SK-N-SH treated with all-trans-retinoic acid at 6 μM for 48 hours (cell line): ENCODE measurements at regions not wholly inside any gene's neighbourhood (a gene's known extent, or its start where the extent isn't known, plus 50 kb on each side); places are given as distances from the start of the nearest gene placed in this dataset.
"Not testable (repeated sequence)": the region's sequence is repeated elsewhere in the genome, so short reads cannot be mapped to it uniquely, and the experiment has no call there.

Experiments used
- ATAC-seq: fragments of 200-7000 bp; cut with Tn5 transposase; 3 replicates; pipeline ENCODE4 v1.9.1; 2020; ENCODE audit warnings: mild to moderate bottlenecking, moderate library complexity
- ARNTL ChIP-seq: fragments of 450-650 bp; formaldehyde crosslinking; IDR thresholded peaks from 2 replicates; pipeline ENCODE4 v1.5.0; 2020; ENCODE audit warnings: low read depth, mild to moderate bottlenecking, moderate library complexity, borderline replicate concordance
- BACH2 ChIP-seq: fragments of 250-450 bp; sonication (Bioruptor Pico); IDR thresholded peaks from 2 replicates; pipeline ENCODE4 v1.9.0; 2021; ENCODE audit warnings: mild to moderate bottlenecking, borderline replicate concordance
- CREB5 ChIP-seq: fragments of 250-450 bp; sonication (Bioruptor Pico); IDR thresholded peaks from 2 replicates; pipeline ENCODE4 v1.5.1; 2020; ENCODE audit warnings: low read depth, mild to moderate bottlenecking, moderate library complexity
- CSDC2 ChIP-seq: fragments of 250-450 bp; sonication (Bioruptor Pico); IDR thresholded peaks from 2 replicates; pipeline ENCODE4 v1.5.0; 2020; ENCODE audit warnings: mild to moderate bottlenecking, moderate library complexity
- CSRNP3 ChIP-seq: fragments of 250-450 bp; sonication (Bioruptor Pico); IDR thresholded peaks from 2 replicates; pipeline ENCODE4 v1.5.1; 2021; ENCODE audit warnings: mild to moderate bottlenecking, moderate library complexity
- ESRRG ChIP-seq: fragments of 250-450 bp; sonication (Bioruptor Pico); IDR thresholded peaks from 2 replicates; pipeline ENCODE4 v1.6.1; 2021; ENCODE audit warnings: mild to moderate bottlenecking
- GLIS3 ChIP-seq: fragments of 250-450 bp; sonication (Bioruptor Pico); IDR thresholded peaks from 2 replicates; pipeline ENCODE4 v1.5.0; 2020; ENCODE audit warnings: mild to moderate bottlenecking, moderate library complexity
- ISL1 ChIP-seq: fragments of 250-450 bp; sonication (Bioruptor Pico); IDR thresholded peaks from 2 replicates; pipeline ENCODE4 v2.1.2; 2022; ENCODE audit warnings: mild to moderate bottlenecking, moderate library complexity
- OSR1 ChIP-seq: fragments of 250-450 bp; sonication (Bioruptor Pico); IDR thresholded peaks from 2 replicates; pipeline ENCODE4 v1.8.0; 2022; ENCODE audit warnings: moderate library complexity, mild to moderate bottlenecking, inconsistent platforms
- PATZ1 ChIP-seq: fragments of 250-450 bp; sonication (Bioruptor Pico); IDR thresholded peaks from 2 replicates; pipeline ENCODE4 v1.8.0; 2020; ENCODE audit warnings: mild to moderate bottlenecking, moderate library complexity, borderline replicate concordance
- POU6F1 ChIP-seq: fragments of 250-450 bp; sonication (Bioruptor Pico); IDR thresholded peaks from 2 replicates; pipeline ENCODE4 v1.8.0; 2021; ENCODE audit warnings: low read depth, mild to moderate bottlenecking, moderate library complexity, borderline replicate concordance
- PPARA ChIP-seq: fragments of 250-450 bp; sonication (Bioruptor Pico); IDR thresholded peaks from 2 replicates; pipeline ENCODE4 v1.5.0; 2020; ENCODE audit warnings: mild to moderate bottlenecking, borderline replicate concordance
- RARB ChIP-seq: fragments of 250-450 bp; sonication (Bioruptor Pico); IDR thresholded peaks from 2 replicates; pipeline ENCODE4 v1.8.0; 2021; ENCODE audit warnings: mild to moderate bottlenecking, moderate library complexity
- SNAI2 ChIP-seq: fragments of 250-450 bp; sonication (Bioruptor Pico); IDR thresholded peaks from 2 replicates; pipeline ENCODE4 v1.5.0; 2020; ENCODE audit warnings: mild to moderate bottlenecking, moderate library complexity
- TCF4 ChIP-seq: fragments of 250-450 bp; sonication (Bioruptor Pico); IDR thresholded peaks from 2 replicates; pipeline ENCODE4 v1.8.0; 2021; ENCODE audit warnings: mild to moderate bottlenecking, moderate library complexity, borderline replicate concordance
- TOX ChIP-seq: fragments of 250-450 bp; sonication (Bioruptor Pico); IDR thresholded peaks from 2 replicates; pipeline ENCODE4 v1.8.0; 2021; ENCODE audit warnings: mild to moderate bottlenecking, moderate library complexity, borderline replicate concordance
- TSHZ2 ChIP-seq: fragments of 250-450 bp; sonication (Bioruptor Pico); IDR thresholded peaks from 2 replicates; pipeline ENCODE4 v1.5.0; 2020; ENCODE audit warnings: mild to moderate bottlenecking, moderate library complexity
- ZC3H10 ChIP-seq: fragments of 250-450 bp; sonication (Bioruptor Pico); IDR thresholded peaks from 2 replicates; pipeline ENCODE4 v1.5.1; 2021; ENCODE audit warnings: mild to moderate bottlenecking, moderate library complexity
- ZFP30 ChIP-seq: fragments of 450-650 bp; formaldehyde crosslinking; IDR thresholded peaks from 2 replicates; pipeline ENCODE4 v1.5.0; 2022; ENCODE audit warnings: mild to moderate bottlenecking, moderate library complexity
- ZNF70 ChIP-seq: fragments of 450-650 bp; formaldehyde crosslinking; IDR thresholded peaks from 2 replicates; pipeline ENCODE4 v1.5.0; 2020; ENCODE audit warnings: mild to moderate bottlenecking, moderate library complexity

- TF ChIP-seq BACH2 (CRISPR knock-in tag) (no peak), OSR1 (CRISPR knock-in tag) (no peak), ZC3H10 (no peak), TCF4 (CRISPR knock-in tag) (no peak), CSDC2 (CRISPR knock-in tag) (no peak), PATZ1 (CRISPR knock-in tag) (no peak), ESRRG (CRISPR knock-in tag) (no peak), SNAI2 (CRISPR knock-in tag) (no peak), RARB (no peak), ZNF70 (no peak), TOX (CRISPR knock-in tag) (no peak), ISL1 (CRISPR knock-in tag) (no peak), GLIS3 (no peak), ARNTL (CRISPR knock-in tag) (no peak), TSHZ2 (no peak), PPARA (CRISPR knock-in tag) (no peak), ZFP30 (no peak), POU6F1 (no peak)
- ATAC-seq, result no peak
Measured at GRCh38 chr6:169396554-169397163, 143.0 kb upstream of the THBS2 start.

GRCh38 chr6:169396009-169396539 is 142.4 kb upstream of the THBS2 start:
- not testable (repeated sequence) for ATAC-seq

GRCh38 chr6:169395080-169395805 is 141.6 kb upstream of the THBS2 start:
- no peak for ATAC-seq
- TF ChIP-seq ESRRG (CRISPR knock-in tag), result no peak
- no peak for TF ChIP-seq BACH2 (CRISPR knock-in tag)
- no peak for TF ChIP-seq PPARA (CRISPR knock-in tag)
- TF ChIP-seq CSRNP3, result no peak
- TF ChIP-seq OSR1 (CRISPR knock-in tag), result no peak
- TF ChIP-seq CREB5 (CRISPR knock-in tag), result no peak
- TF ChIP-seq ZFP30, result no peak
- no peak for TF ChIP-seq POU6F1
- TF ChIP-seq GLIS3, result no peak
- no peak for TF ChIP-seq TCF4 (CRISPR knock-in tag)
- TF ChIP-seq, all 23 proteins: peak for 0
